ENCODE measurements at regions not wholly inside any gene's neighbourhood (a gene's known extent, or its start where the extent isn't known, plus 50 kb on each side); places are given as distances from the start of the nearest gene placed in this dataset.

DNA sequence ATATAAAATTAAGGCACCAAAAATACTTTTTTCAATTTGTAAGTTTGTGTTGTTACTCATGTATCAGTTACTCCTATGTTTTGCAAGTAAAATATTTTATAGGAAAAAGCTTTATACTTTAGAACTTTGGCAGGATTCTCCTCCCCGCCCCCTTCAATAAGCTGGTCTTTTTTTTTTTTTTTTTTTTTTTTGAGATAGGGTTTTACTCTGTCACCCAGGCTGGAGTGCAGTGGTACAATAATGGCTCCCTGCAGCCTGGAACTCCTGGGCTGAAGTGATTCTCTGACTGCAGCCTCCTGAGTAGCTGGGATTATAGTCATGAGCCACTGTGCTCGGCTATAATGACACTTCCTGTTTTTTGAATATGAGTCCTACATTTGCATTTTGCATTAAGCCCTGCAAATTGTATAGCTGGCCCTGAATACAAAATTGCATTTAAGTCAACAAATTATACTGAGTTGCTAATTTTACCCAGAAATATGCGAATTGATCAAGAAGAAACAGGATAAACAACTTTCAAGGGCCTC is 192.9 kb downstream of the PIK3R1 start:
- DNase-seq, result no peak

- DNase-seq, result no peak
These were observed 193.7 kb downstream of the PIK3R1 start for GRCh38 chr5:68409259-68409658.

DNA sequence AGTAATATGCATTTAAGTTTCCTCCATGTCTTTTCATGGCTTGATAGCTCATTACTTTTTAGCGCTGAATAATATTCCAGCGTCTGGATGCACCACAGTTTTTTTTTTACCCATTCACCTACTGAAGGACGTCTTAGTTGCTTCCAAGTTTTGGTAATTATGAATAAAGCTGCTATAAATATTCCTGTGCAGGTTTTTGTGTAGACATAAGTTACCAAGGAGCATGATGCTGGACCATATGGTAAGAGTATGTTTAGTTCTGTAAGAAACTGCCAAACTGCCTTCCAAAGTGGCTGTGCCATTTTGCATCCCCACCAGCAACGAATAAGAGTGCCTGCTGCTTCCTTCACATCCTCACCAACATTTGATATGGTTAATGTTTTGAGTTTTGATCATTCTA is 195.6 kb downstream of the PIK3R1 start:
- DNase-seq, result no peak

- no peak for DNase-seq
These were observed 199.9 kb downstream of the PIK3R1 start for GRCh38 chr5:68415177-68416085.

DNA sequence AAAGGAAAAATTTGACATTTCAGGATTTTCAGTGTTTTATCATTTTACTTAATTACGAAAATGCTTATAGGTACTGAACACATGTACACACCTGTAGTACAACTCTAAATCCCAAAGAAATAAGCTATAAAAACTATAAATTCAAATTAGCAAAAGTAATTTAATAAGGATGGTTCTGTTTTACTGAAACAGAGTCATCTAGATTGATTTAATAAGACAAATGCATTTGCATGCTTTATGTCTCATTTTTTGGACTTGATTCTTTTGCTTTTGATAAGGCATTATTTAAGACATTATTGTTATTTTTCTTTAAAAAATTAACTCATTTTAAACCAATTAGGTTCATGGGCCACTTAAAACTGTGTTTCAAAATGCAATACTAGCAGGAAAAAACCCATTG is 201.2 kb downstream of the PIK3R1 start:
- no peak for DNase-seq

DNA sequence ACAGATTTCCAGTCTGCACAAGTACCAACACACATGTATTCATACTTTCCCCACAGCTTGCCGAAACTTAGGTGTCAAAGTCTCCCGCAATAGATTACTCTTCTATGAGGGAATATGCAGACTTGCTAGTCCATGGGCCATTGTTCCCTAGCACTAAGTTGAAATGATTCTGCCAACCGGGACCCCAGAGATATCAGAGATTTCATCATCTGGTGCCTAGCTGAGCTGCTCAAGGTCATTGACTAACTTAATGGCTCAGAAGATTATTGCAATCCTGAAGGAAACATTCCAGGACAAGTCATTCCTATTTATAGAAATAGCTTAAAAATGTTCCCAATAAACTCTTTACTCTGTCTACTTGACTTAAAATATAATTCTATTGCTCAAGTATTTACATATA is 202.6 kb downstream of the PIK3R1 start:
- no peak for DNase-seq

- DNase-seq, result no peak
These were observed 203.1 kb downstream of the PIK3R1 start for GRCh38 chr5:68418680-68419079.

DNA sequence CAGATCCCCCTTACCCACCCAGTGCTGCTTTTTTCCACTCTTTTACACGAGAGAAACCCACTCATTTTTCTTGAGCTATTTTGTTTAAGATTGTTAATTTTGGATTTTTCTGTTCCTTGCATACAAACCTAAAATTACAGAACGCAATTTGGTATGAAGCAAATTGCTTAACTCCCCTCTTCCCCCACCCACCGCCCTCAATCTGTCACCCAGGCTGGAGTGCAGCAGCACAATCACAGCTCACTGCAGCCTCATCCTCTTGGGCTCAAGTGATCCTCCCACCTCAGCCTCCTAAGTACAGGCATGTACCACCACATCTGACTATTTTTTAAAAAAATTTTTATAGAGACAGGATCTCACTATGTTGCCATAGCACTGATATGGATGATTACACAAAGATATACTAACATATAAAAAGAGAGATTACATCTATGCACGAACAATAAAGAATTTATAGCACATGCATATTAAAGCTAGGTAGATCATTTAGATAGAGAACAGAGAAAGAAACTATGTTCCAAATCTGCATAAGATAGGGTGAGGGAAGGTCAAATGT is 203.6 kb downstream of the PIK3R1 start:
- DNase-seq, result no peak

GRCh38 chr5:68419637-68420452 is 204.3 kb downstream of the PIK3R1 start:
- DNase-seq, result no peak

DNA sequence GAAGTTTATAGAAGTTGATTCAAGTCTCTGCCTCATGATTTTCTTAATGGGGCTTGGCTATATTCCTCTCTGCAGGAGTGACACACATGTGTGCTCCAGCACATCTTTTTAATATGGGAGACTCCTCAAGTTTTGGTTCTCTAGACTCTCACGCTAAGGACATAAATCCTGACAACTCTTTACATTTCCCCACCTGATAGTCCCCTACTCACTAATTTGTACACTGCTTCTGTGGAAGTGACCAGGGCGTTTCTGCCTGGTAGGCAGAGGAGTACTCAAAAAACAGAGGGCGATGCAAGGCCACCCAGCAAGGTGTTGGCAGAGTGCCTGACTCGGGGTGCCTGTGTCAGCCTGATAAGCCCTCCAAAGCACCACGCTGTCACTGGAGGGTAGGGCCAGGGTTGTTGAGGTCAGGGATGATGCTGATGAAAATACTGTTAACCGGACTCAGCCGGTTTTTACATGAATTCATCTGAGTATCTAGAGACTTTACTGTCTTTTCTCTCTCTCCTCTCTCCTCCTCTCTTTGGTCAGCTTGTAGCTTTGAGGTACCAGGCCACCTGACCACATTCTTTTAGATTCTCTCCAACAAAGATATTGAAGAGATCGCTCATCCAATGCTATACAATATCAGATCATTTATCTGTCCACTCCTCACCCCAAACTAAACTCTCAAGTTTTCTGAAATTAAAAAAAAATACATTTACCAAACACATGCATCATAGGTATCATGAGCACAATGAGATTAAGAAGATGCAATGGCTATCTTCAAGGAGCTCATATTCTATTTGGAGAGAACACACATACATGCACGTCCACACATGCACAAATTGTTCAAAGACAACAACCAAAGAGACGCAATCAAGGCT is 205.2 kb downstream of the PIK3R1 start:
- DNase-seq, result no peak

GRCh38 chr5:68421485-68422220 is 206.1 kb downstream of the PIK3R1 start:
- DNase-seq, result no peak

GRCh38 chr5:68423154-68423811 is 207.7 kb downstream of the PIK3R1 start:
- no peak for DNase-seq

GRCh38 chr5:68424799-68425537 is 209.4 kb downstream of the PIK3R1 start:
- no peak for DNase-seq

DNA sequence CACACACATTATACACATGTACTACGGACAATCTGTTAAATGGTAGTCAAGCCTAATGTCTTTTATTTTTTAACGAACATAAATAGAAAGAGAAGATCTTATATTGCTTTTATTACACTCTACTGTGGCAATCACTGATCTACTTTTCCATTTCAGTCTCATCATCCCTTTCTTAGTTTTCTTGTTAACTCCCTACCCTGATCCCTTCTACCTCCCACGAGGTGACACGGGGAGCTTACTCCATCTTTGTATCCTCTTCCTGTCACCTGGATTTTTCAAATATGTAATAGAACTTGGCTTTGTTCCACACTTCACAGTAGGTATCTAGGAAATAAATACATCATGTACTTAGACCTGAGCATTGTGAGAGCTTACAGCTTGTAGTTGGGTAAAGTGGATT is 211.0 kb downstream of the PIK3R1 start:
- no peak for DNase-seq

- no peak for DNase-seq
These were observed 212.8 kb downstream of the PIK3R1 start for GRCh38 chr5:68428231-68428811.

GRCh38 chr5:68429510-68429909 is 214.0 kb downstream of the PIK3R1 start:
- no peak for DNase-seq

DNA sequence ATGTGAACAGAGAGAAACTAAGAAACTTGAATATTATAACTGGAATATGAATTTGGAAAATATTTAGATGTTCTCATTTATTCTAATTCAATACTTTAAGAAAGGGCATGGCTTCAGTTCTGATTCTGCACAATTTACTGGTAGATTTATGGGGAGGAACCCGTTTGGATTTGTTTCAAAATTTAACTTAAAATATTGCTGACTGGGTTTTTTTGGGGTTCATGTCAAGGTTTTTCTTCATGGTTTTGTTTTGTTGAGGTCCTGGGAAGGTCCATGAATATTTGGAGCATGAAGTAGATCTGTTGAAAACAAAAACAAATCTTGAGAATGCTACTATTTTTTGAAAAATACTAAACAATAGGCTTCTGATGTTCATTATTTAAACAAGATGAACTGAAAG is 214.7 kb downstream of the PIK3R1 start:
- no peak for DNase-seq

DNA sequence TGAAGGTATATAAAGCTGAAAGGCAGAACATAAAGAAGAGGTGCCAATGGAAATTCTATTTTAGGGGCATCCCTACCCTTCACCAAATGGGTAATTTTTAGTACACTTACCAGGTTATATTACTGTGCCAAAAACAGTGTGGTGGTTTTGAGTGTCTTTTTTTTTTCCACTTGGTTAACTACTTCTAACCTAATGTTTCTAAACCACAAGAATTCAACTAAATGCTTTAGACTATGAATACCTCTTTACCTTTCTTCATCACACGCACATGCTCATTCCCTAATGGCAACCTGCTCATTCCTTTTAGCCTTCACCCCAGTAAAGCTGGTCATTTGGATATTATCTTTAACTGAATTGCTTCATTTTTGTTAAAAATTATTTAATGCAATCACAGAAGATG is 215.6 kb downstream of the PIK3R1 start:
- no peak for DNase-seq

GRCh38 chr5:68431601-68432337 is 216.2 kb downstream of the PIK3R1 start:
- no peak for DNase-seq
